HL-60 (cell line): ENCODE measurements at regions not wholly inside any gene's neighbourhood (a gene's known extent, or its start where the extent isn't known, plus 50 kb on each side); places are given as distances from the start of the nearest gene placed in this dataset.

Experiments used
- DNase-seq, 2 experiments: peaks; one replicate each; pipeline ENCODE4 v3.0.0-alpha.2; 2010 to 2020; ENCODE audit warnings: low read depth in 1 of 2, low spot score in 1 of 2
- H3K27ac ChIP-seq: fragments of 250-450 bp; sonication (Bioruptor Pico); replicated peaks from 2 replicates; pipeline ENCODE4 v1.5.1; 2020; ENCODE audit warnings: mild to moderate bottlenecking, moderate library complexity
- H3K27me3 ChIP-seq: fragments of 250-450 bp; sonication (Bioruptor Pico); 2 replicates; pipeline ENCODE4 v1.5.1; 2021; ENCODE audit warnings: mild to moderate bottlenecking, moderate library complexity; ENCODE audit not compliant: insufficient read depth, poor library complexity, severe bottlenecking
- H3K4me3 ChIP-seq: replicated peaks from 2 replicates; pipeline ENCODE4 v1.5.1; 2011; ENCODE audit warnings: mild to moderate bottlenecking, control low read depth, low read length; ENCODE audit not compliant: insufficient read depth
- CTCF ChIP-seq: IDR thresholded peaks from one replicate; pipeline ENCODE4 v1.5.1; 2011; ENCODE audit warnings: low read length, control low read depth, inconsistent platforms; ENCODE audit not compliant: insufficient read depth
- GABPA ChIP-seq: IDR thresholded peaks from 2 replicates; pipeline ENCODE4 v1.6.1; 2012; ENCODE audit warnings: low read depth
- POLR2AphosphoS5 ChIP-seq: IDR thresholded peaks from 2 replicates; pipeline ENCODE4 v1.6.1; 2012; ENCODE audit warnings: low read depth
- REST ChIP-seq: IDR thresholded peaks from 2 replicates; pipeline ENCODE4 v1.6.1; 2012; ENCODE audit warnings: low read depth; ENCODE audit not compliant: insufficient replicate concordance
- SPI1 ChIP-seq: IDR thresholded peaks from 2 replicates; pipeline ENCODE4 v1.6.1; 2012; ENCODE audit warnings: low read depth, mild to moderate bottlenecking, borderline replicate concordance

GRCh38 chr21:24183077-24183476, 1424.2 kb downstream of the MRPL39 start:
- no peak for DNase-seq

GRCh38 chr21:24179110-24179509, 1428.2 kb downstream of the MRPL39 start:
- Histone ChIP-seq H3K27ac (no peak overlapping the region), H3K4me3 (no peak overlapping the region), H3K27me3 (no peaks in the 10 kb centered on the region)
- no peak for TF ChIP-seq REST
- no peak for DNase-seq

More at GRCh38 chr21:24183077-24183476, 1424.2 kb downstream of the MRPL39 start:
- H3K27me3 ChIP-seq, result no peaks in the 10 kb centered on the region
- H3K4me3 ChIP-seq, result no peak overlapping the region
- no peak for TF ChIP-seq SPI1
- no peak for TF ChIP-seq CTCF
- no peak for TF ChIP-seq REST
- TF ChIP-seq POLR2AphosphoS5, result no peak
- no peak for TF ChIP-seq GABPA
- no peak overlapping the region for H3K27ac ChIP-seq

- Histone ChIP-seq H3K4me3 (no peak overlapping the region), H3K27me3 (no peaks in the 10 kb centered on the region)
- no peak for TF ChIP-seq REST
- TF ChIP-seq SPI1, result no peak
- no peak for TF ChIP-seq GABPA
- no peak for TF ChIP-seq CTCF
- no peak for TF ChIP-seq POLR2AphosphoS5
These were observed 1432.2 kb downstream of the MRPL39 start for GRCh38 chr21:24175106-24175505.

GRCh38 chr21:24171736-24172135, 1435.5 kb downstream of the MRPL39 start:
- DNase-seq, result no peak
- Histone ChIP-seq H3K4me3 (no peak overlapping the region), H3K27me3 (no peaks in the 10 kb centered on the region), H3K27ac (no peak overlapping the region)
- no peak for TF ChIP-seq CTCF
- no peak for TF ChIP-seq POLR2AphosphoS5
- TF ChIP-seq REST, result no peak
- TF ChIP-seq GABPA, result no peak
- no peak for TF ChIP-seq SPI1

More at GRCh38 chr21:24175106-24175505, 1432.2 kb downstream of the MRPL39 start:
- no peak overlapping the region for H3K27ac ChIP-seq
- no peak for DNase-seq
